Fibroblast of the conjunctiva (primary cell): ENCODE measurements at regions not wholly inside any gene's neighbourhood (a gene's known extent, or its start where the extent isn't known, plus 50 kb on each side); places are given as distances from the start of the nearest gene placed in this dataset.
"Not testable (repeated sequence)": the region's sequence is repeated elsewhere in the genome, so short reads cannot be mapped to it uniquely, and the experiment has no call there.

Experiments
- DNase-seq: peaks from one replicate; pipeline ENCODE4 v3.0.0-alpha.2; 2010; ENCODE audit warnings: low read depth

- DNase-seq, result peak; percentile 18
Observed at GRCh38 chr5:9852671-9853070, 222.5 kb upstream of the TAS2R1 start.

GRCh38 chr5:9851458-9851857, 221.3 kb upstream of the TAS2R1 start:
- DNase-seq, result peak; percentile 74

GRCh38 chr5:9850456-9850855, 220.3 kb upstream of the TAS2R1 start:
- DNase-seq, result no peak

- DNase-seq, result no peak
Observed at GRCh38 chr5:9847631-9848030, 217.5 kb upstream of the TAS2R1 start.

- DNase-seq, result no peak
Observed at GRCh38 chr5:9845185-9845584, 215.0 kb upstream of the TAS2R1 start.

- no peak for DNase-seq
Observed at GRCh38 chr5:9841516-9842170, 211.5 kb upstream of the TAS2R1 start.

DNA sequence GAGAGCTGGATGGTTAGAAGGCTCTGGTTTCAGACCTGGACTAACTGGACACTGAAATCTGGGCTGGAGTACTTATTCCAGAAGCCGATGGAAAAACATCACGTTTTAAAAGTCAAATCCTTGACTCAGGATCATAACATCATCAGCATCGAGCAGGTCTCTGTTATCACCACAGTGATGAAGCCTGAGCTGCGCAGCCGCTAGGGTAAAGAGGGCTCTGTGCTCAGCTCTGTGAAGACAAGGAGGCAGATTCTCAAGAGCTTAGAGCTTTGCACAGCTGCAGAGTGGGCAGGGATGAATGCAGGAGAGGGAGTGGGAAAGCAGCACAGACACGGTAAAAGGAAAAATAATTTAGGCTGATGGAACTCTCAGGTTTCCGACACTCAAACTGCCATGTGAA, 208.8 kb upstream of the TAS2R1 start:
- no peak for DNase-seq

DNA sequence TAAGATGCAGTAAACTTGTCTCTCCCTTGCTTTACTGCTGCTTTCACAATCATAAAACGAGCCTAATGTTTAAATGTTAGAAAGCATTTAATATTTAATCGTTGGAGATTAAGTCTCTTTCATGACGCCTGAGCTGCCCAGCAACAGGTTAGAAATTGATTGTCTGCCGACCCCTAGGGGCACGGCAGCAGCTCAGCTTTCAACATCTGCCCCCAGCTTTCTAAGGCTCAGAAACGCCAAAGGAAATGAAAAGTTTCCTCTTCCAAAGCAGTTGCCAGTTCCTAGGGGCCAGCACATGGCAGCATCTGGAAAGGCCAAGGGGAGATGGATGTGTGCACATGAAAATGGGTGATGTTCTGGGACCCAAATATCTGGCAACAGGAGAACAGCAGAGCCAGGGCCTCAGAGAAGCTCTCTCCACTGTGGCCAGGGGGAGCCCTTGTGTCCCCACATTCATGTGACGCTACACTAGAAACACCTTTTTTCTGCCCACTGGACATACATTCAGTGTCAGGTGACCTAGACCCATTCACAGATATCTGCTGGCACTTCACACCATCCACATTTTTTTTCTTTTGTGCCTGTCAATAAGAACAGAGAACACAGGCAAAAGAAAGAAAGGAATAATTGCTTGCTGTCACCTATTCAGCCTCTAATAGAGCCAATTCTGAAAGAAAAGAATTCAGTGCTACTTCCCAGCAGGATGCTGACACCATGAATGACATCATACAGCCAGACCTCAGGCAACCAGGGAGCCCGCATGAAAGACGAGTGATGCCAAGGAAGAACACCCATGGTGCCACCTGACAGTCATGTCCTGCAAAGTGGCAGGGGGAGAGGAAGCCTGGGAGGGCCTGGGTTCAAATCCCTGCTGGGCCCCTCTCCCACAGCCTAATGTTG, 205.0 kb upstream of the TAS2R1 start:
- no peak for DNase-seq

DNA sequence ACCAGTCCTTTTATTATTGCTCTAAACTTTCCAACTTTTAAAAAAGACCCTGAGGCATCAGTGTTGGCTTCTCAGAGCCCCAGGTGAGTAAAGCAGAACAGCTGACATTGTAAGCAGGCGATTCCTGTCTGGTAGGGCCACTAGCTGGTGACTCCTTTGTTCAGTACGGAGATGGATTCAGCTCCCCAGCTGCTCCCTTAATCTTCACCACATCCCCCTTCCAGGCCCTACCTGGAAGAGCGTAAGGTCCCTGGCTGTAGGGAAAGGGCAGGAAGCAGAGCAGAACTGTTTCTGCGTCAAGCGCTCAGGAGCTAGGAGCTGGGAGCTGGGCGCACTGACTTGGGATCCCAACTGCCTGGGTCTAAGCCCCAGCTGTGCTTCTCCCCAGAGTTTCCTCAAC, 203.7 kb upstream of the TAS2R1 start:
- DNase-seq, result no peak

- DNase-seq, result no peak
Observed at GRCh38 chr5:9832921-9833320, 202.8 kb upstream of the TAS2R1 start.

DNA sequence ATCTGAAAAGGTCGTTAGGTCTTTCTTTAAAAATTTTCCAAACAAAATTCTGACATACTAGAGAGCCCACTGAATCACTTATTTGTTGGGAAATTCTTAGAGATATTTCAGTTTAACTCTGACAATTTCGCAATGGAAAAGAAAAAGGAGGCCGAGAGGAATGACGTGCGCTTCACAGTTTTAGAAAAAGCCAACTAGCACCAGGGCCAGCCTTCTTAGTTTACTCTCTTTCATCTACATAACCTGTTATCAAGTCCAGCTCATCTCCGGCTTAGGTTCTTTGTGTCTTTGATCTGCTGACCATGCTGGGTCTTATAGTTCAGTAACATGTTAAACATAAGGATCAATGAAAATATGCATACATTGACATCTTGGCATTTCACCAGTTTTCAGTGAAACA, 201.7 kb upstream of the TAS2R1 start:
- DNase-seq, result no peak

DNA sequence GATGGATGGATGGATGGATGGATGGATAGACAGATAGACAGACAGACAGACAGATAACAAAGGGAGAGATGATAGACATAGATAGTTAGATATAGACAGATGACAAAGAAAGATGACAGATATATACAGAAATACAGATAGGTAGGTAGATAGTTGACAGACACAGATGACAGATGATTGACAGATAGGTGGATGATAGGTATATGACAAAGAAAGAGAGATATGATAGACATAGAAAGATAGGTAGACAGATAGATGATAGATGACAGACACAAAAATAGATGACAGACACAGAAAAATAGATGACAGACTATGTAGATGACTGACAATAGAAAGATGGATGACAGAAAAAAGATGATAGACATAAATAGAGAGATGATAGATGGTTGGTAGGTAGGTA, 200.0 kb upstream of the TAS2R1 start:
- no peak for DNase-seq

DNA sequence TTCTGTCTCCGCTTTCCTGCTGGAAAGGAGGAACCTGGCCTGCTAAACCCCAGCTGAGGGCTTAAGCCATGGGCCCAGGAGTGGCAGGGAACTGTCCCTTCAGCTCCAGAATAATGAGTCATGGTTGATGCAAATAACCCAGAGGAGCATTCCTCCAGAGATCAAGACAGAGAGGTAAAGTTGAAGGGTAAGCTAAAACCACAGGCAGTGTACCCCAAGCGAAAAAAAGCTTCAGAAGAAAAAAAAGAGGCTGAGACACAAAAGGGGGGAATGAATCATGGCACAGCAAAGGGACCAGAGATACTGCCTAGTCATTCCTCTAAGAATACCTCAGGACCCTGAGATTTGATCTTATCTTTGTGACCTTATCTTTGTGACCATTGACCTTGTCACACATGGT, 199.5 kb upstream of the TAS2R1 start:
- DNase-seq, result no peak

- no peak for DNase-seq
Observed at GRCh38 chr5:9820691-9821449, 190.7 kb upstream of the TAS2R1 start.

DNA sequence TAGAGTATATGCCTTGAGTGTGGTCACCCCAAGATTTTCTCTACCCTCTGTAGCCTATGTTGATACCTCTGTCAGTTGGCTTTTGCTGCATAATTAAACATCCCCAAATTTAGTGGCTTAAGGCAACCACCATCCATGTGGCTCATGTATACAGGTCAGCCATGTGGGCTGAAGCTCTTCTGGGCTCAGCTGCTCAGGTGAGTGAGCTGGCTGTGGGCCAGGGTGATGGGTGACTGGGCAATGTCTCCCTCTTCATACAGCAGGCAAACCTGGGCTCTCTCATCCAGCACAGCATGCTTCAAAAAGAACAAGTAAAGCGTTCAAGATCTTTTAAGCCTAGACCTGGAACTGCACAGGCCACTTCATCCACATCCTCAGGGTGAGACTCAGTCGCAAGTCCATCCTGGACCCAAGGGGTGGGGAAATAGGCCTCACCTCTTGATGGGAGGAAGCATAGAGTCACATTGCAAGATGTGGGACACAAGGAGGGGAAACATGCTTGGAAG, 188.2 kb upstream of the TAS2R1 start:
- no peak for DNase-seq

DNA sequence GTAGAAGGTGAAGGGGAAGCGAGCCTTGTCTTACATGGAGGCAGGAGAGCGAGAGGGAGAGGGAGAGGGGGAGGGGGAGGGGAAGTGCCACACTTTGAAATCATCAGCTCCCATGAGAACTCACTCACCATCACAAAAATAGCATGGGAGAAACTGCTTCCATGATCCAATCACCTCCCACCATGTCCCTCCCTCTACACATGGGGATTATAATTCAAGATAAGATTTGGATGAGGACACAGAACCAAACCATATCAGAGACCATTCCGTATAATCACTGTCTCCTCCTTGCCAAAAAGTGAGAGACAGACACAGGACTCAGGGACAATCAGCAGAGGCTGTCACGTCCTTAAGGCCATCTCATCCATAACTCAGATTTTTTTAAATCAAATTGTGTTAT, 187.7 kb upstream of the TAS2R1 start:
- no peak for DNase-seq

DNA sequence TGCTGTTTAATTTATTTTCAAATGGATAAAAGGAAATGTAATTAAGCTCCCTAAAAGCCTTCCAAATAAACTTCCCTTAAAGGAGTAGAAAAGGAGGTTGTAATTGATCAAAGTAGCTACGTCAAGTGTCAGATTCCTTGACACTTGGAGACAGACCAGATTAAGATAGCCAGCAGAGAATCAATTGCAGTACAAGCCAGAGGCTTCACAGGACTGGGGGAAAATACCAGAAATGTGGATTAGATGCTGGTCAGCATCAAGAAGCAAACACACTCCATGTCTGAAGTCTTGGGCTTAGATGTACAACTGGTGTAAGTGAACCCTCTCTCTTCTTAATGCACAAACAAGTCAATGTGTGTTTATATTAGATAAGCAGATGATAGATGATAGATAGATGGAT, 184.9 kb upstream of the TAS2R1 start:
- no peak for DNase-seq

- DNase-seq, result no peak
Observed at GRCh38 chr5:9813305-9813704, 183.2 kb upstream of the TAS2R1 start.

GRCh38 chr5:9807366-9807765, 177.2 kb upstream of the TAS2R1 start:
- DNase-seq, result not testable (repeated sequence)

GRCh38 chr5:9801908-9802307, 171.8 kb upstream of the TAS2R1 start:
- DNase-seq, result no peak

DNA sequence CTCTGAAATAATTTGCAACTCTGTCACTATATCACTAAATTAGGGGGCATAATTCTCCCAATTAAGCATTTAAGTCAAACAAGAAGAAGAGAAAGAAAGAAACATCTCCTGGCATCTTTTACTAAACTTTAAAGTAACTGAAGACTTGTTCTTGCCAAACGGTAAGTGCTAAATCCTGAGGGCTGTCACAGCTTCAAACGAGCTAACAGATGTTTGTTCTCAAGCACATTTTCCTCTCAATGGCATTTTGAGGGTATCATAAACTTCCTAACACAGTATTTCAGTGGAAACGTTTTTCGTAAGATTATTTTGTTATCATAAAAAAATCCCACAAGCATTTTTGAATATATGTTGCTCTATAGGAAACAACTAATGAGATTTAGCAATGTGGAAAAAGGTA, 169.5 kb upstream of the TAS2R1 start:
- no peak for DNase-seq

GRCh38 chr5:9790276-9790675, 160.1 kb upstream of the TAS2R1 start:
- DNase-seq, result no peak

DNA sequence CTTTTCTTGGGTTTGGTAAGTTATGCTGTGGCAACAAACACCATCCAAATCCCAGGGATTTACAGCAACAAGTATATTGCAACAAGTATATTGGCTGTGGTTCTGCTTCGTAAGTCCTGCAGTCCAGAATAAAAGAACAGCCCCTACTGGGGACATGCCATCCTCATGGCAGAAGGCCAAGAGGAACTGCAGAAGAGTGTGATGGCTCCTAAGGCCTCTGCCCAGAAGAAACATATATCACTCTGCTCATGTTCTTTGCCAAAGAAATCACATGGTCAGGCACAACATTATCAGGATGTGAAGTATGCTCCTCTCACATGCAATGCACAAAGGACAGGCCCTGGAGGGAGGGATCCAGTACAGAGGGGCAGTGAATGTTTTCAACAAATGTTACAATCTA, 159.6 kb upstream of the TAS2R1 start:
- DNase-seq, result no peak
